Ascending aorta (tissue), 2 donors: ENCODE measurements at regions not wholly inside any gene's neighbourhood (a gene's known extent, or its start where the extent isn't known, plus 50 kb on each side); places are given as distances from the start of the nearest gene placed in this dataset.

Experiments
- DNase-seq, 2 donors: peaks; one replicate each; pipeline ENCODE4 v3.0.0-alpha.2; 2019; ENCODE audit warnings: low spot score in 2 of 2
- H3K27ac ChIP-seq, 2 donors: fragments of 200-600 bp; sonication (generic); one replicate each; pipeline ENCODE4 v1.5.1; 2016 to 2017; ENCODE audit warnings: mild to moderate bottlenecking in 1 of 2
- H3K27me3 ChIP-seq: fragments of 200-600 bp; sonication (generic); one replicate; pipeline ENCODE4 v1.5.1; 2017
- H3K36me3 ChIP-seq, 2 donors: fragments of 200-600 bp; sonication (generic); one replicate each; pipeline ENCODE4 v1.5.1; 2016
- H3K4me1 ChIP-seq, 2 donors: fragments of 200-600 bp; sonication (generic); one replicate each; pipeline ENCODE4 v1.5.1; 2016 to 2017; ENCODE audit warnings: mild to moderate bottlenecking in 1 of 2
- H3K4me3 ChIP-seq, 2 donors: fragments of 200-600 bp; sonication (generic); one replicate each; pipeline ENCODE4 v1.5.1; 2016 to 2017; ENCODE audit warnings: mild to moderate bottlenecking in 1 of 2
- H3K9me3 ChIP-seq, 2 donors: fragments of 200-600 bp; sonication (generic); one replicate each; pipeline ENCODE4 v1.5.1; 2016
- CTCF ChIP-seq, 3 experiments: fragments of 200-600 bp in 2 of 3; fragments of 450-650 bp in 1 of 3; sonication (generic) in 2 of 3; IDR thresholded peaks; one replicate each; pipeline ENCODE4 v1.5.1; 2016 to 2019; ENCODE audit warnings: antibody characterized with exemption in 3 of 3, mild to moderate bottlenecking in 1 of 3, moderate library complexity in 1 of 3
- intact Hi-C: fragments of 100-400 bp; cut with DNase I; formaldehyde crosslinking; loops from one replicate; pipeline ENCODE4 v1.15.1; 2023

- no peaks in the 10 kb centered on the region for H3K36me3 ChIP-seq
- H3K4me1 ChIP-seq = no peaks in the 10 kb centered on the region
- H3K9me3 ChIP-seq = no peaks in the 10 kb centered on the region
- H3K4me3 ChIP-seq = no peak overlapping the region
- TF ChIP-seq CTCF (IDR thresholded peaks at IDR 0.05) = no peak
- H3K27me3 ChIP-seq = no peaks in the 10 kb centered on the region
- DNase-seq = no peak
- intact Hi-C loops = no loop called here
- H3K27ac ChIP-seq = no peak overlapping the region
Observed at GRCh38 chr7:13320333-13320732, 632.9 kb downstream of the ARL4A start.

GRCh38 chr7:13321316-13321715, 633.9 kb downstream of the ARL4A start:
- DNase-seq = no peak

DNA sequence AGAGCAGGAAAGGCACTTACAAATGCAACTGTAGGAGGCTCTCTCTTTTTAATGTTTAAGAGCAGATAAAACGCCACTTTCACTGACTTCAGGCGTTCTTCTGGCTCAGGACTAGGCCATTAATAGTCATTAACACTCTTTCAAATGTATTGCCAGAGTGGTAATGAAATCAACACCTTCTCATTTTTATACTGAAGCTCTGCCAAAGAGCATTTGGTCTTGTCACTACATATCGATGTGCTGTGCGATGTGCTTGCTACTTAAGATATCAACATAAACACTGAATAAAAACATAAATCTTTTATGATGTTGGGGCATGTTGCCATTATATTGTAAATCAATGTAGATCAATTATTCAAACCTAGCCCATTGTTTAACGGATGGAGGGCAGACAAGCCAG, 634.7 kb downstream of the ARL4A start:
- no peaks in the 10 kb centered on the region for H3K36me3 ChIP-seq
- TF ChIP-seq CTCF (IDR thresholded peaks at IDR 0.05) = no peak
- H3K4me3 ChIP-seq = no peak overlapping the region
- no peaks in the 10 kb centered on the region for H3K27me3 ChIP-seq
- H3K27ac ChIP-seq = no peak overlapping the region
- H3K4me1 ChIP-seq = no peaks in the 10 kb centered on the region
- intact Hi-C loops = no loop called here
- no peak for DNase-seq
- no peaks in the 10 kb centered on the region for H3K9me3 ChIP-seq

More at GRCh38 chr7:13321316-13321715, 633.9 kb downstream of the ARL4A start:
- Histone ChIP-seq H3K4me1 (no peaks in the 10 kb centered on the region), H3K9me3 (no peaks in the 10 kb centered on the region), H3K27ac (no peak overlapping the region), H3K36me3 (no peaks in the 10 kb centered on the region), H3K4me3 (no peak overlapping the region), H3K27me3 (no peaks in the 10 kb centered on the region)
- TF ChIP-seq CTCF (IDR thresholded peaks at IDR 0.05) = no peak
- intact Hi-C loops = no loop called here

DNA sequence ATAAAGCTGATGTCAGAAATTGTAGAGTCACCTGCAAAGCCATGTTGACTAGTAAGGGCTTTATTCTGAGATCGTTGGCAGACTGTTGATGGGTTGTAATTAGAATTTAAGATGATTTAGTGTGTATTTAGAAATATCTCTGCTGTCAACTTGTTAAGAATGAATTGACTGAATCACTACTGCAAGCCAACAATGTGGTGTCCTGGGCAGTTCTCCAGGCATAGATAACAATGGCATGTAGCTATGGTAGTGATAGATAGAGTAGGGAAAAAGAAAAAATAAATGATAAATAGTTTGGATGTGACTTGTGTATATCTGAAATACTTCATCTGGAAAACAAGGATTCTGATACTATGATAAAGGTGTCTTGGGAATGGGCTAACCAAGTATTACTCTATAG, 640.2 kb downstream of the ARL4A start:
- DNase-seq = no peak
- no peak overlapping the region for H3K27ac ChIP-seq
- H3K4me3 ChIP-seq = no peak overlapping the region
- H3K4me1 ChIP-seq = no peaks in the 10 kb centered on the region
- H3K36me3 ChIP-seq = no peaks in the 10 kb centered on the region
- intact Hi-C loops = no loop called here
- TF ChIP-seq CTCF (IDR thresholded peaks at IDR 0.05) = no peak
- no peaks in the 10 kb centered on the region for H3K9me3 ChIP-seq
- no peaks in the 10 kb centered on the region for H3K27me3 ChIP-seq

GRCh38 chr7:13333371-13333770, 645.9 kb downstream of the ARL4A start:
- no peak for TF ChIP-seq CTCF (IDR thresholded peaks at IDR 0.05)
- Histone ChIP-seq H3K4me3 (no peak overlapping the region), H3K36me3 (no peaks in the 10 kb centered on the region), H3K9me3 (no peaks in the 10 kb centered on the region), H3K27ac (no peak overlapping the region), H3K27me3 (no peaks in the 10 kb centered on the region), H3K4me1 (no peaks in the 10 kb centered on the region)
- intact Hi-C loops = no loop called here
- no peak for DNase-seq

GRCh38 chr7:13336227-13336626, 648.8 kb downstream of the ARL4A start:
- Histone ChIP-seq H3K4me3 (no peak overlapping the region), H3K27ac (no peak overlapping the region), H3K9me3 (no peaks in the 10 kb centered on the region), H3K36me3 (no peaks in the 10 kb centered on the region), H3K4me1 (no peaks in the 10 kb centered on the region), H3K27me3 (no peaks in the 10 kb centered on the region)
- intact Hi-C loops = no loop called here
- TF ChIP-seq CTCF (IDR thresholded peaks at IDR 0.05) = no peak
- no peak for DNase-seq
